K562 (cell line): ENCODE measurements at regions not wholly inside any gene's neighbourhood (a gene's known extent, or its start where the extent isn't known, plus 50 kb on each side); places are given as distances from the start of the nearest gene placed in this dataset.

ENCODE experiments used
- ATAC-seq: fragments of 200-7000 bp; cut with Tn5 transposase; 3 replicates; pipeline ENCODE4 v1.9.1; 2020; ENCODE audit warnings: moderate library complexity
- BruUV-seq: library from RNA; stranded (reverse); fragments of 400-500 nt; replicated peaks from 2 replicates; lab custom pipeline; 2021; lab: Mats Ljungman, UMichigan
- CTCF ChIA-PET: fragments of 300-600 bp; formaldehyde crosslinking; extraction: SDS; loops from one replicate; lab custom pipeline; 2021; ENCODE audit warnings: low intra/inter-chr PET ratio; lab: Yijun Ruan, JAX
- POLR2A ChIA-PET: fragments of 300-600, 350-650 bp; sonication (Branson Sonifier 250); formaldehyde crosslinking; extraction: SDS; loops from one replicate; lab custom pipeline; 2021; ENCODE audit warnings: antibody characterized with exemption, inconsistent platforms; lab: Yijun Ruan, JAX
- DNase-seq, 4 experiments: peaks; one replicate each; pipeline versions ENCODE4 v3.0.0 to v3.0.0-alpha.2; 2011 to 2018; ENCODE audit warnings: low spot score in 3 of 4, mixed read lengths in 3 of 4; ENCODE audit errors: extremely low read depth in 1 of 4
- FAIRE-seq: peaks from 2 replicates; lab custom pipeline; 2011; peaks lifted over from hg19 to GRCh38; lab: Jason Lieb, UNC
- H2AFZ ChIP-seq: 2 replicates; pipeline ENCODE4 v1.6.0; 2011; ENCODE audit warnings: low read depth, low read length, control low read depth, inconsistent platforms
- H3K27ac ChIP-seq: fragments of 200-600 bp; 3 replicates; pipeline ENCODE4 v1.8.0; 2011; ENCODE audit warnings: low read depth, mild to moderate bottlenecking, control low read depth, inconsistent platforms, low read length, moderate library complexity, mixed read lengths; ENCODE audit errors: extremely low read depth
- H3K27me3 ChIP-seq, 2 experiments: fragments of 300-600 bp in 1 of 2; 2 replicates in 1 of 2; 3 replicates in 1 of 2; pipeline versions ENCODE4 v1.6.0 to v1.8.0; 2011; ENCODE audit warnings: inconsistent platforms in 2 of 2, low read length in 2 of 2, mild to moderate bottlenecking in 1 of 2, mixed read lengths in 1 of 2, moderate library complexity in 1 of 2; ENCODE audit not compliant: control insufficient read depth in 2 of 2, insufficient read depth in 2 of 2
- H3K36me3 ChIP-seq: fragments of 300-600 bp; 3 replicates; pipeline ENCODE4 v1.8.0; 2011; ENCODE audit warnings: mild to moderate bottlenecking, low read length, inconsistent platforms; ENCODE audit not compliant: control insufficient read depth, insufficient read depth
- H3K4me1 ChIP-seq, 2 experiments: fragments of 200-600 bp in 1 of 2; replicated peaks in 1 of 2; 2 replicates in 1 of 2; 3 replicates in 1 of 2; pipeline versions ENCODE4 v1.5.1 to v1.8.0; 2011; ENCODE audit warnings: inconsistent platforms in 2 of 2, low read length in 2 of 2, mild to moderate bottlenecking in 1 of 2, mixed read lengths in 1 of 2, moderate library complexity in 1 of 2; ENCODE audit not compliant: control insufficient read depth in 2 of 2, insufficient read depth in 2 of 2
- H3K4me2 ChIP-seq: 2 replicates; pipeline ENCODE4 v1.6.1; 2011; ENCODE audit warnings: low read length, control low read depth, inconsistent platforms, mixed read lengths; ENCODE audit not compliant: insufficient read depth
- H3K4me3 ChIP-seq: fragments of 200-600 bp; sonication (generic), shearing (Covaris generic); 2 replicates; pipeline ENCODE4 v1.5.1; 2016; ENCODE audit warnings: control low read depth, inconsistent platforms
- H3K79me2 ChIP-seq: fragments of 200-600 bp; 3 replicates; pipeline ENCODE4 v1.8.0; 2011; ENCODE audit warnings: low read length, inconsistent platforms; ENCODE audit not compliant: control insufficient read depth, insufficient read depth
- H3K9ac ChIP-seq, 2 experiments: 2 replicates each; pipeline versions ENCODE4 v1.6.0 to v1.6.1; 2011; ENCODE audit warnings: low read depth in 2 of 2, low read length in 2 of 2, control low read depth in 1 of 2, inconsistent platforms in 1 of 2, mild to moderate bottlenecking in 1 of 2, mixed read lengths in 1 of 2; ENCODE audit not compliant: insufficient read depth in 1 of 2
- H3K9me1 ChIP-seq: one replicate; pipeline ENCODE4 v1.6.0; 2011; ENCODE audit warnings: inconsistent platforms, mild to moderate bottlenecking, low read length, moderate library complexity; ENCODE audit not compliant: control insufficient read depth, insufficient read depth
- H3K9me3 ChIP-seq: replicated peaks from 2 replicates; pipeline ENCODE4 v1.5.1; 2011; ENCODE audit warnings: low read depth, low read length, inconsistent platforms; ENCODE audit not compliant: control insufficient read depth, insufficient read depth
- H4K20me1 ChIP-seq: replicated peaks from 2 replicates; pipeline ENCODE4 v1.6.1; 2011; ENCODE audit warnings: low read length, inconsistent platforms, mixed read lengths; ENCODE audit not compliant: control insufficient read depth, insufficient read depth
- FIP1L1 ChIP-seq: fragments of 200-400 bp; formaldehyde crosslinking; IDR thresholded peaks from 2 replicates; pipeline ENCODE4 v1.6.1; 2018; ENCODE audit warnings: mild to moderate bottlenecking, low read depth, low read length; ENCODE audit not compliant: poor library complexity, severe bottlenecking
- GATAD2B ChIP-seq: fragments of 450-650 bp; IDR thresholded peaks from 2 replicates; pipeline ENCODE4 v1.6.1; 2017; ENCODE audit warnings: mild to moderate bottlenecking, borderline replicate concordance
- MTA1 ChIP-seq: fragments of 450-650 bp; IDR thresholded peaks from 2 replicates; pipeline ENCODE4 v1.6.1; 2017; ENCODE audit warnings: borderline replicate concordance
- MTA3 ChIP-seq: fragments of 450-650 bp; formaldehyde crosslinking; IDR thresholded peaks from 2 replicates; pipeline ENCODE4 v1.6.1; 2017; ENCODE audit warnings: mild to moderate bottlenecking, borderline replicate concordance
- MXI1 ChIP-seq: IDR thresholded peaks from 2 replicates; pipeline ENCODE4 v1.6.1; 2011; ENCODE audit warnings: low read depth, mild to moderate bottlenecking, improper control_type of control experiment, low read length
- MYC ChIP-seq, 2 experiments: fragments of 250-450 bp in 1 of 2; sonication (Bioruptor Pico) in 1 of 2; IDR thresholded peaks; 2 replicates each; pipeline versions ENCODE4 v1.5.1 to v1.6.1; 2012 to 2021; ENCODE audit warnings: low read depth in 2 of 2, borderline replicate concordance in 1 of 2, improper control_type of control experiment in 1 of 2, low read length in 1 of 2, mild to moderate bottlenecking in 1 of 2, moderate library complexity in 1 of 2
- PHB ChIP-seq: fragments of 250-450 bp; sonication (Bioruptor Pico); IDR thresholded peaks from 2 replicates; pipeline ENCODE4 v1.5.0; 2021
- PHB2 ChIP-seq: fragments of 450-650 bp; IDR thresholded peaks from 2 replicates; pipeline ENCODE4 v1.6.1; 2017; ENCODE audit warnings: low read depth
- SOX6 ChIP-seq: fragments of 450-650 bp; IDR thresholded peaks from 2 replicates; pipeline ENCODE4 v1.6.1; 2014; ENCODE audit warnings: mild to moderate bottlenecking
- TAL1 ChIP-seq: fragments of 450-650 bp; IDR thresholded peaks from 2 replicates; pipeline ENCODE4 v1.6.1; 2016; ENCODE audit warnings: mild to moderate bottlenecking
- TCF7 ChIP-seq: sonication (generic); IDR thresholded peaks from 2 replicates; pipeline ENCODE4 v1.6.1; 2016; ENCODE audit warnings: antibody characterized with exemption, borderline replicate concordance
- ZBTB17 ChIP-seq: fragments of 450-650 bp; formaldehyde crosslinking; IDR thresholded peaks from 2 replicates; pipeline ENCODE4 v1.4.0; 2020; ENCODE audit warnings: mild to moderate bottlenecking
- ZNF140 ChIP-seq: fragments of 250-450 bp; sonication (Bioruptor Pico); IDR thresholded peaks from 2 replicates; pipeline ENCODE4 v1.8.0; 2021; ENCODE audit warnings: moderate library complexity, mild to moderate bottlenecking, inconsistent platforms
- ZNF175 ChIP-seq: fragments of 200-800 bp; sonication (Bioruptor generic); IDR thresholded peaks from 2 replicates; pipeline ENCODE4 v1.6.1; 2016; ENCODE audit warnings: low read depth, mild to moderate bottlenecking, missing genetic modification characterization, missing compliant biosample characterization
- ZNF232 ChIP-seq: sonication (generic); formaldehyde crosslinking; IDR thresholded peaks from 2 replicates; pipeline ENCODE4 v1.8.0; 2022; ENCODE audit warnings: mild to moderate bottlenecking, missing genetic modification reagents
- ZNF3 ChIP-seq: fragments of 250-450 bp; sonication (Bioruptor Pico); IDR thresholded peaks from 2 replicates; pipeline ENCODE4 v1.5.0; 2021; ENCODE audit warnings: mild to moderate bottlenecking, moderate library complexity
- ZNF644 ChIP-seq: fragments of 200-800 bp; sonication (Bioruptor generic); IDR thresholded peaks from 2 replicates; pipeline ENCODE4 v1.6.1; 2016; ENCODE audit warnings: low read depth, missing genetic modification characterization, missing compliant biosample characterization
- WGBS: fragments of 100-300 bp; shearing (Covaris generic); methylation state at CpG from one replicate; pipeline ENCODE4 v1.1.6; 2016; ENCODE audit warnings: low coverage, mixed read lengths; ENCODE audit not compliant: insufficient coverage; ENCODE audit errors: missing lambda C conversion rate; 5-methylcytosine and 5-hydroxymethylcytosine counted together
- in situ Hi-C: fragments of 300-500 bp; cut with MboI; formaldehyde crosslinking; loops from 4 replicates; pipeline ENCODE4 v1.15.0; 2018; ENCODE audit warnings: inconsistent platforms, mixed read lengths
- intact Hi-C: fragments of 100-400 bp; cut with micrococcal nuclease; formaldehyde crosslinking; loops from 2 replicates; pipeline ENCODE4 v1.14.2; 2022
- TF ChIP-seq, protein P1 (sequence below): fragments of 450-650 bp; conservative IDR thresholded peaks from 2 replicates; pipeline ENCODE4 v1.6.1; 2016; ENCODE audit warnings: missing genetic modification characterization, low read depth, mild to moderate bottlenecking, missing compliant biosample characterization, moderate library complexity
- TF ChIP-seq, protein P2 (sequence below): fragments of 250-450 bp; sonication (Bioruptor Pico); IDR thresholded peaks from 2 replicates; pipeline ENCODE4 v1.8.0; 2022; ENCODE audit warnings: moderate library complexity, mild to moderate bottlenecking, inconsistent platforms

DNA sequence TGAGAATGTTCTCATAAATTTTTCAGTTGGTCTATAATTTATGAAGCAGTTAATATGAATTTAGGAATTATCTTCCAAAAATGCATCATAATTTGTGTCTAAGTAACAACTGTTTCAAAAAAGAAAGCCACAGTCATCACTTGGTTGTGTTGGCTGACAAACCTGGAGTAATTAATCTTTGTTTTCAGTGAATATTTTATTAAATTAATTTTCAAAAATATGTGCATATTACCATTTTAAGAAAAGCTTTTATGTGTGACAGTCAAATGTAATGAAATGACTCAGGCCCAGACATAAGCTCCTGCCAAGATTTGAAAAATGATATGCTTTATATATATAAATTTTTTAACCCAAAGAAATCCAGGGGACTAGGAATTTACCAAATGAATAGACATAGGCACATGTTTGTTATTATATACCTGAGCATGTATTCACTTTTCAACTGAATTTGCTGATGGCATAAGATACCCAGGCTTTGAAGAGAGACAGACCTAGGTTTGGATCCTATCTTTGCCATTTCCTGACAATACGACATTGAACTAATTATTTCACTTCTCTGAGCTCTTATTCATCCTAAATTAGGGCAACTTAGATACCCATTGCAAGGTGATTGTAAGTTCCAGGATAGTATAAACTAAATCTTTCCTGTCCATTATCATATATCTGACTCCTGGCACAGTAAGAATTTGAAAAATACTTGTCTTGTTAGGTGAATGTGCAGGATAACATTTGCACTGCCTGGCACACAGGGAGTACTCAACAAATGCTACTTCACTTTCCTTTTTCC, 729.5 kb upstream of the ADGRL2 start:
- H4K20me1 ChIP-seq = no peaks in the 10 kb centered on the region
- H3K9me1 ChIP-seq = no peaks in the 10 kb centered on the region
- TF ChIP-seq GATAD2B (no peak), ZNF3 (no peak), SOX6 (no peak), MTA3 (no peak), MTA1 (no peak), TCF7 (no peak), ZNF232 (no peak), MXI1 (no peak), ZNF175 (CRISPR knock-in tag) (no peak), FIP1L1 (no peak), PHB (CRISPR knock-in tag) (no peak), ZBTB17 (CRISPR knock-in tag) (no peak), TAL1 (no peak), ZNF644 (tag) (no peak), MYC (IDR thresholded peaks at IDR 0.05; ENCODE audit: low read depth, low read length) (no peak), MYC (CRISPR knock-in tag; IDR thresholded peaks at IDR 0.05; ENCODE audit: borderline replicate concordance, low read depth) (no peak), PHB2 (no peak), ZNF140 (no peak)
- TF ChIP-seq, protein P1, sequence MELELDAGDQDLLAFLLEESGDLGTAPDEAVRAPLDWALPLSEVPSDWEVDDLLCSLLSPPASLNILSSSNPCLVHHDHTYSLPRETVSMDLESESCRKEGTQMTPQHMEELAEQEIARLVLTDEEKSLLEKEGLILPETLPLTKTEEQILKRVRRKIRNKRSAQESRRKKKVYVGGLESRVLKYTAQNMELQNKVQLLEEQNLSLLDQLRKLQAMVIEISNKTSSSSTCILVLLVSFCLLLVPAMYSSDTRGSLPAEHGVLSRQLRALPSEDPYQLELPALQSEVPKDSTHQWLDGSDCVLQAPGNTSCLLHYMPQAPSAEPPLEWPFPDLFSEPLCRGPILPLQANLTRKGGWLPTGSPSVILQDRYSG = no peak
- TF ChIP-seq, protein P2, sequence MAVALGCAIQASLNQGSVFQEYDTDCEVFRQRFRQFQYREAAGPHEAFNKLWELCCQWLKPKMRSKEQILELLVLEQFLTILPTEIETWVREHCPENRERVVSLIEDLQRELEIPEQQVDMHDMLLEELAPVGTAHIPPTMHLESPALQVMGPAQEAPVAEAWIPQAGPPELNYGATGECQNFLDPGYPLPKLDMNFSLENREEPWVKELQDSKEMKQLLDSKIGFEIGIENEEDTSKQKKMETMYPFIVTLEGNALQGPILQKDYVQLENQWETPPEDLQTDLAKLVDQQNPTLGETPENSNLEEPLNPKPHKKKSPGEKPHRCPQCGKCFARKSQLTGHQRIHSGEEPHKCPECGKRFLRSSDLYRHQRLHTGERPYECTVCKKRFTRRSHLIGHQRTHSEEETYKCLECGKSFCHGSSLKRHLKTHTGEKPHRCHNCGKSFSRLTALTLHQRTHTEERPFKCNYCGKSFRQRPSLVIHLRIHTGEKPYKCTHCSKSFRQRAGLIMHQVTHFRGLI (CRISPR knock-in tag) = no peak
- no peak overlapping the region for H3K27ac ChIP-seq
- FAIRE-seq (no peak), ATAC-seq (no peak), DNase-seq (no peak)
- intact Hi-C loops (no loop called here), in situ Hi-C loops (no loop called here)
- no peaks in the 10 kb centered on the region for H3K79me2 ChIP-seq
- H3K27me3 ChIP-seq = no peaks in the 10 kb centered on the region
- no peak overlapping the region for H3K9ac ChIP-seq
- 0% methylated on average over 1 of the region's 1 CpG for WGBS
- no peak overlapping the region for H3K4me2 ChIP-seq
- ChIA-PET CTCF (no interaction called here), POLR2A (no interaction called here)
- H3K4me1 ChIP-seq = no peaks in the 10 kb centered on the region
- H3K9me3 ChIP-seq = no peaks in the 10 kb centered on the region
- no TSS peak for BruUV-seq
- no peak overlapping the region for H3K4me3 ChIP-seq
- H3K36me3 ChIP-seq = no peaks in the 10 kb centered on the region
- H2AFZ ChIP-seq = no peak overlapping the region
